Ascending aorta (tissue), 2 donors: ENCODE measurements at regions not wholly inside any gene's neighbourhood (a gene's known extent, or its start where the extent isn't known, plus 50 kb on each side); places are given as distances from the start of the nearest gene placed in this dataset.

Source experiments
- DNase-seq, 2 donors: peaks; one replicate each; pipeline ENCODE4 v3.0.0-alpha.2; 2019; ENCODE audit warnings: low spot score in 2 of 2
- H3K27ac ChIP-seq, 2 donors: fragments of 200-600 bp; sonication (generic); one replicate each; pipeline ENCODE4 v1.5.1; 2016 to 2017; ENCODE audit warnings: mild to moderate bottlenecking in 1 of 2
- H3K27me3 ChIP-seq: fragments of 200-600 bp; sonication (generic); one replicate; pipeline ENCODE4 v1.5.1; 2017
- H3K36me3 ChIP-seq, 2 donors: fragments of 200-600 bp; sonication (generic); one replicate each; pipeline ENCODE4 v1.5.1; 2016
- H3K4me1 ChIP-seq, 2 donors: fragments of 200-600 bp; sonication (generic); one replicate each; pipeline ENCODE4 v1.5.1; 2016 to 2017; ENCODE audit warnings: mild to moderate bottlenecking in 1 of 2
- H3K4me3 ChIP-seq, 2 donors: fragments of 200-600 bp; sonication (generic); one replicate each; pipeline ENCODE4 v1.5.1; 2016 to 2017; ENCODE audit warnings: mild to moderate bottlenecking in 1 of 2
- H3K9me3 ChIP-seq, 2 donors: fragments of 200-600 bp; sonication (generic); one replicate each; pipeline ENCODE4 v1.5.1; 2016
- CTCF ChIP-seq, 3 experiments: fragments of 200-600 bp in 2 of 3; fragments of 450-650 bp in 1 of 3; sonication (generic) in 2 of 3; IDR thresholded peaks; one replicate each; pipeline ENCODE4 v1.5.1; 2016 to 2019; ENCODE audit warnings: antibody characterized with exemption in 3 of 3, mild to moderate bottlenecking in 1 of 3, moderate library complexity in 1 of 3
- intact Hi-C: fragments of 100-400 bp; cut with DNase I; formaldehyde crosslinking; loops from one replicate; pipeline ENCODE4 v1.15.1; 2023

GRCh38 chr16:72286936-72287620, 115.1 kb upstream of the PMFBP1 start:
- Histone ChIP-seq H3K4me3 (no peak overlapping the region), H3K27me3 (no peaks in the 10 kb centered on the region), H3K36me3 (no peaks in the 10 kb centered on the region), H3K27ac (no peak overlapping the region), H3K4me1 (peaks cover 0 to 10% of the 10 kb centered on the region in 2 donors), H3K9me3 (no peaks in the 10 kb centered on the region)
- DNase-seq: no peak
- intact Hi-C loops: no loop called here
- no peak for TF ChIP-seq CTCF (IDR thresholded peaks at IDR 0.05)

- no peaks in the 10 kb centered on the region for H3K27me3 ChIP-seq
- H3K4me1 ChIP-seq: peaks cover 0 to 1% of the 10 kb centered on the region in 2 donors
These were observed 113.8 kb upstream of the PMFBP1 start for GRCh38 chr16:72285728-72286127.

GRCh38 chr16:72285324-72285723, 113.4 kb upstream of the PMFBP1 start:
- intact Hi-C loops: no loop called here
- Histone ChIP-seq H3K36me3 (no peaks in the 10 kb centered on the region), H3K4me1 (no peaks in the 10 kb centered on the region), H3K27me3 (no peaks in the 10 kb centered on the region), H3K9me3 (no peaks in the 10 kb centered on the region), H3K4me3 (no peak overlapping the region), H3K27ac (no peak overlapping the region)
- no peak for DNase-seq
- TF ChIP-seq CTCF (IDR thresholded peaks at IDR 0.05): no peak

More at GRCh38 chr16:72285728-72286127, 113.8 kb upstream of the PMFBP1 start:
- H3K27ac ChIP-seq: no peak overlapping the region
- H3K36me3 ChIP-seq: no peaks in the 10 kb centered on the region
- no peak overlapping the region for H3K4me3 ChIP-seq
- intact Hi-C loops: no loop called here
- DNase-seq: no peak
- H3K9me3 ChIP-seq: no peaks in the 10 kb centered on the region
- TF ChIP-seq CTCF (IDR thresholded peaks at IDR 0.05): no peak

- H3K9me3 ChIP-seq: no peaks in the 10 kb centered on the region
- no peak for DNase-seq
- no peaks in the 10 kb centered on the region for H3K4me1 ChIP-seq
- H3K27me3 ChIP-seq: no peaks in the 10 kb centered on the region
- H3K4me3 ChIP-seq: no peak overlapping the region
- intact Hi-C loops: no loop called here
- no peak overlapping the region for H3K27ac ChIP-seq
- TF ChIP-seq CTCF (IDR thresholded peaks at IDR 0.05): no peak
- H3K36me3 ChIP-seq: no peaks in the 10 kb centered on the region
These were observed 112.3 kb upstream of the PMFBP1 start for GRCh38 chr16:72284042-72284789.

GRCh38 chr16:72282362-72282761, 110.4 kb upstream of the PMFBP1 start:
- no peak overlapping the region for H3K4me3 ChIP-seq

More at GRCh38 chr16:72282362-72282761, 110.4 kb upstream of the PMFBP1 start:
- H3K4me1 ChIP-seq: no peaks in the 10 kb centered on the region
- intact Hi-C loops: no loop called here
- no peaks in the 10 kb centered on the region for H3K36me3 ChIP-seq
- no peak for TF ChIP-seq CTCF (IDR thresholded peaks at IDR 0.05)
- DNase-seq: no peak
- no peaks in the 10 kb centered on the region for H3K9me3 ChIP-seq
- H3K27me3 ChIP-seq: no peaks in the 10 kb centered on the region
- H3K27ac ChIP-seq: no peak overlapping the region
